Esophagus squamous epithelium (tissue), 5 donors: ENCODE measurements at regions not wholly inside any gene's neighbourhood (a gene's known extent, or its start where the extent isn't known, plus 50 kb on each side); places are given as distances from the start of the nearest gene placed in this dataset.

Experiments used
- DNase-seq: peaks from one replicate; lab custom pipeline; 2025; lab: John Stamatoyannopoulos, UW
- H3K27ac ChIP-seq, 4 donors: fragments of 200-600 bp; sonication (generic); one replicate each; pipeline ENCODE4 v1.5.1; 2016 to 2019; ENCODE audit warnings: mild to moderate bottlenecking in 1 of 4
- H3K27me3 ChIP-seq, 4 donors: fragments of 200-600 bp; sonication (generic); 1 replicate in 3 of 4; 2 replicates in 1 of 4; pipeline versions ENCODE4 v1.5.1 to v1.6.0; 2017 to 2021; ENCODE audit warnings: antibody characterized with exemption in 1 of 4
- H3K36me3 ChIP-seq, 3 donors: fragments of 200-600 bp; sonication (generic); one replicate each; pipeline ENCODE4 v1.5.1; 2016 to 2019
- H3K4me1 ChIP-seq, 3 donors: fragments of 200-600 bp; sonication (generic); one replicate each; pipeline ENCODE4 v1.5.1; 2017 to 2019
- H3K4me3 ChIP-seq, 4 donors: fragments of 200-600 bp; sonication (generic); 1 replicate in 3 of 4; 2 replicates in 1 of 4; pipeline ENCODE4 v1.5.1; 2016 to 2019; ENCODE audit warnings: mild to moderate bottlenecking in 2 of 4, moderate library complexity in 1 of 4
- H3K9me3 ChIP-seq, 3 donors: fragments of 200-600 bp; sonication (generic); one replicate each; pipeline ENCODE4 v1.5.1; 2016 to 2019
- CTCF ChIP-seq, 6 experiments: fragments of 450-650 bp in 4 of 6; fragments of 200-600 bp in 2 of 6; sonication (generic) in 2 of 6; IDR thresholded peaks; one replicate each; pipeline ENCODE4 v1.5.1; 2016 to 2019; ENCODE audit warnings: antibody characterized with exemption in 6 of 6, mild to moderate bottlenecking in 4 of 6, moderate library complexity in 4 of 6
- POLR2A ChIP-seq, 4 donors: fragments of 450-650 bp; IDR thresholded peaks; one replicate each; pipeline ENCODE4 v1.6.1; 2017; ENCODE audit warnings: antibody characterized with exemption in 4 of 4, mild to moderate bottlenecking in 4 of 4, moderate library complexity in 3 of 4
- WGBS, 2 donors: methylation state at CpG; one replicate each; pipeline ENCODE4 v1.1.5; 2018; 5-methylcytosine and 5-hydroxymethylcytosine counted together
- intact Hi-C: fragments of 100-400 bp; cut with DNase I; formaldehyde crosslinking; loops from one replicate; pipeline ENCODE4 v1.15.0; 2022
- donor health status: DM: yes; HTN: yes; CAD: no.

- TF ChIP-seq POLR2A (IDR thresholded peaks at IDR 0.05) = no peak
- TF ChIP-seq CTCF (IDR thresholded peaks at IDR 0.05) = no peak
- Histone ChIP-seq H3K27me3 (peaks cover 0 to 26% (median 0%) of the 10 kb centered on the region in 4 donors), H3K27ac (no peak overlapping the region), H3K4me3 (no peak overlapping the region), H3K36me3 (no peaks in the 10 kb centered on the region), H3K9me3 (peaks cover 0 to 3% (median 0%) of the 10 kb centered on the region in 3 donors), H3K4me1 (no peaks in the 10 kb centered on the region)
- intact Hi-C loops = no loop called here
- DNase-seq = no peak
Measured at GRCh38 chr9:79264041-79264440, 307.7 kb upstream of the TLE4 start.

DNA sequence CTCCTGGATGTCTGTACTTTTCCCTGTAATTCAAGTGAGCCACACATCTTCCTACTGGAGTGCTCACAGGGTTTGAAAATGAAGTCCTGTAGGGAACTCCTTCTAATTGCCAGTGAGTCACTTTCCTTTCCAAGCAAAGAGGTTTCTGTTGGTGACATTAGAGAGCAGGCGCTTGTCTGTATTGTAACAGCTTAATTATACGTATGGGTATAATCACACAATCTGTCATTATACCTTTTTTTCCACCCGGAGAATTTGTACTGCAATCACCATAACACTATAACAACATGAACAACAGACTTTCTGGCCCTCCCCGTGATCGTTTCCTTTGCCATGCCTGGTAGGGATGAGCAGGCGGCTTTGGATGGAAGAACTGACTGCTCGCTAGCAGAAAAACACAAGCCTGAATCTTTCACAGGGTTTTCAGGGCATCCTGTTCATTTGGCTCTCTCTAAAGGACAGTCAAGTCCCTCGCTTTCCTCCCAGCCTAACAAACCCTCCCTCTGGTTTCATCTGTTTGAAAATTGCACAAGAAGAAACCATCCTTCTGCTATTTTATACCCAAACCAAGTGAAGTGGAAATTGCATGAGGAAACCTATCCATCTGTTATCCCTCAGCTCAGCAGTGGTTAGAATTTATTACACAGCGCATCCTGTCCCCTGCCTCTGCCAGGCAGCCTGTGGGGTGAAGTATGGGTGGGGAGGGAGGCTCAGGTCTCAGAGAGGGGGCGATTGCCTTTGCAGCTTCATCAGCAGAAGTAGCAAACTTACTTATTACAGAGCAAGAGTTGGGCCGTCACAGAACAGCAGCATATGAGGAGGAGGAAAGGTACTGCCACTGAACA, 307.0 kb upstream of the TLE4 start:
- Histone ChIP-seq H3K27me3 (peaks cover 0 to 22% (median 0%) of the 10 kb centered on the region in 4 donors), H3K9me3 (peaks cover 0 to 3% (median 0%) of the 10 kb centered on the region in 3 donors), H3K27ac (no peak overlapping the region), H3K4me1 (no peaks in the 10 kb centered on the region), H3K36me3 (no peaks in the 10 kb centered on the region), H3K4me3 (no peak overlapping the region)
- DNase-seq = no peak
- 64 to 82% methylated on average over 11 of the region's 11 CpGs for WGBS, 2 donors
- TF ChIP-seq CTCF (IDR thresholded peaks at IDR 0.05) = no peak
- no peak for TF ChIP-seq POLR2A (IDR thresholded peaks at IDR 0.05)
- intact Hi-C loops = no loop called here

GRCh38 chr9:79266986-79267385, 304.8 kb upstream of the TLE4 start:
- no peak overlapping the region for H3K4me3 ChIP-seq
- no peaks in the 10 kb centered on the region for H3K4me1 ChIP-seq
- no peak overlapping the region for H3K27ac ChIP-seq
- H3K27me3 ChIP-seq = peaks cover 0 to 11% (median 0%) of the 10 kb centered on the region in 4 donors
- TF ChIP-seq POLR2A (IDR thresholded peaks at IDR 0.05) = no peak
- no peak for TF ChIP-seq CTCF (IDR thresholded peaks at IDR 0.05)
- no peak for DNase-seq
- intact Hi-C loops = no loop called here
- H3K9me3 ChIP-seq = peaks cover 0 to 3% (median 0%) of the 10 kb centered on the region in 3 donors
- no peaks in the 10 kb centered on the region for H3K36me3 ChIP-seq

GRCh38 chr9:79268806-79269205, 303.0 kb upstream of the TLE4 start:
- TF ChIP-seq CTCF (IDR thresholded peaks at IDR 0.05) (no peak), POLR2A (IDR thresholded peaks at IDR 0.05) (no peak)

GRCh38 chr9:79273311-79273710, 298.5 kb upstream of the TLE4 start:
- Histone ChIP-seq H3K4me1 (no peaks in the 10 kb centered on the region), H3K9me3 (no peaks in the 10 kb centered on the region), H3K36me3 (no peaks in the 10 kb centered on the region), H3K27ac (no peak overlapping the region), H3K27me3 (no peaks in the 10 kb centered on the region), H3K4me3 (no peak overlapping the region)
- TF ChIP-seq POLR2A (IDR thresholded peaks at IDR 0.05) (no peak), CTCF (IDR thresholded peaks at IDR 0.05) (no peak)
- intact Hi-C loops = no loop called here
- no peak for DNase-seq
- 84 to 100% methylated on average over 3 of the region's 3 CpGs for WGBS, 2 donors

More at GRCh38 chr9:79268806-79269205, 303.0 kb upstream of the TLE4 start:
- H3K36me3 ChIP-seq = no peaks in the 10 kb centered on the region
- no peaks in the 10 kb centered on the region for H3K4me1 ChIP-seq
- 68 to 93% methylated on average over 1 to 2 of the region's 2 CpGs for WGBS, 2 donors
- intact Hi-C loops = no loop called here
- no peak for DNase-seq
- H3K9me3 ChIP-seq = no peaks in the 10 kb centered on the region
- H3K27me3 ChIP-seq = peaks cover 0 to 11% (median 0%) of the 10 kb centered on the region in 4 donors
- no peak overlapping the region for H3K4me3 ChIP-seq
- no peak overlapping the region for H3K27ac ChIP-seq
